ENCODE measurements at regions not wholly inside any gene's neighbourhood (a gene's known extent, or its start where the extent isn't known, plus 50 kb on each side); places are given as distances from the start of the nearest gene placed in this dataset.

- DNase-seq (ENCODE audit: low spot score): peak; percentile 80
- H3K9me3 ChIP-seq (ENCODE audit: low read depth, low read length, poor library complexity, severe bottlenecking): no peaks in the 10 kb centered on the region
- peak; percentile 96 for TF ChIP-seq CTCF (conservative IDR thresholded peaks at IDR 0.05; ENCODE audit: low read depth, low read length)
- TF ChIP-seq EZH2 (IDR thresholded peaks at IDR 0.05; ENCODE audit: borderline replicate concordance, low read depth, low read length, poor library complexity, severe bottlenecking): no peak
- ChIA-PET POLR2A (ENCODE audit: low non-redundant PET) (no interaction called here), CTCF (interaction anchor here (0.6 kb wide), 1 partner anchor 612 kb away, joined by 4 read pairs; no protein-coding TSS in a partner anchor)
- no peak overlapping the region for H3K4me3 ChIP-seq (ENCODE audit: low read depth, low read length, poor library complexity, severe bottlenecking)
- H3K4me1 ChIP-seq (ENCODE audit: insufficient read depth, low read length, poor library complexity, severe bottlenecking): no peaks in the 10 kb centered on the region
- peaks cover 21% of the 10 kb centered on the region for H3K27me3 ChIP-seq (replicated peaks; ENCODE audit: insufficient read depth, low read depth, low read length, poor library complexity)
- intact Hi-C loops (cut with micrococcal nuclease; ENCODE audit: unreplicated experiment): loop anchor here (5.0 to 10.0 kb wide), 2 partner anchors 474 to 731 kb away; no protein-coding TSS in a partner anchor
- no peak overlapping the region for H3K27ac ChIP-seq (ENCODE audit: low read depth, low read length, poor library complexity, severe bottlenecking)
- BruUV-seq (replicated peaks): no TSS peak
- H3K36me3 ChIP-seq (ENCODE audit: insufficient read depth, low read length, poor library complexity, severe bottlenecking): no peaks in the 10 kb centered on the region
These were observed 221.0 kb upstream of the CSF3R start for GRCh38 chr1:36703526-36704208.

GRCh38 chr1:36702963-36703362 is 220.2 kb upstream of the CSF3R start:
- POLR2A ChIA-PET (ENCODE audit: low non-redundant PET): no interaction called here
- intact Hi-C loops (cut with micrococcal nuclease; ENCODE audit: unreplicated experiment): loop anchor here (5.0 to 10.0 kb wide), 2 partner anchors 474 to 732 kb away; no protein-coding TSS in a partner anchor
- CTCF ChIA-PET: no interaction called here
- Histone ChIP-seq H3K27ac (ENCODE audit: low read depth, low read length, poor library complexity, severe bottlenecking) (no peak overlapping the region), H3K4me1 (ENCODE audit: insufficient read depth, low read length, poor library complexity, severe bottlenecking) (no peaks in the 10 kb centered on the region), H3K27me3 (replicated peaks; ENCODE audit: insufficient read depth, low read depth, low read length, poor library complexity) (peaks cover 22% of the 10 kb centered on the region), H3K36me3 (ENCODE audit: insufficient read depth, low read length, poor library complexity, severe bottlenecking) (no peaks in the 10 kb centered on the region), H3K4me3 (ENCODE audit: low read depth, low read length, poor library complexity, severe bottlenecking) (no peak overlapping the region), H3K9me3 (ENCODE audit: low read depth, low read length, poor library complexity, severe bottlenecking) (no peaks in the 10 kb centered on the region)
- no TSS peak for BruUV-seq (replicated peaks)
- TF ChIP-seq EZH2 (IDR thresholded peaks at IDR 0.05; ENCODE audit: borderline replicate concordance, low read depth, low read length, poor library complexity, severe bottlenecking) (no peak), CTCF (conservative IDR thresholded peaks at IDR 0.05; ENCODE audit: low read depth, low read length) (no peak)
- DNase-seq (ENCODE audit: low spot score): no peak

DNA sequence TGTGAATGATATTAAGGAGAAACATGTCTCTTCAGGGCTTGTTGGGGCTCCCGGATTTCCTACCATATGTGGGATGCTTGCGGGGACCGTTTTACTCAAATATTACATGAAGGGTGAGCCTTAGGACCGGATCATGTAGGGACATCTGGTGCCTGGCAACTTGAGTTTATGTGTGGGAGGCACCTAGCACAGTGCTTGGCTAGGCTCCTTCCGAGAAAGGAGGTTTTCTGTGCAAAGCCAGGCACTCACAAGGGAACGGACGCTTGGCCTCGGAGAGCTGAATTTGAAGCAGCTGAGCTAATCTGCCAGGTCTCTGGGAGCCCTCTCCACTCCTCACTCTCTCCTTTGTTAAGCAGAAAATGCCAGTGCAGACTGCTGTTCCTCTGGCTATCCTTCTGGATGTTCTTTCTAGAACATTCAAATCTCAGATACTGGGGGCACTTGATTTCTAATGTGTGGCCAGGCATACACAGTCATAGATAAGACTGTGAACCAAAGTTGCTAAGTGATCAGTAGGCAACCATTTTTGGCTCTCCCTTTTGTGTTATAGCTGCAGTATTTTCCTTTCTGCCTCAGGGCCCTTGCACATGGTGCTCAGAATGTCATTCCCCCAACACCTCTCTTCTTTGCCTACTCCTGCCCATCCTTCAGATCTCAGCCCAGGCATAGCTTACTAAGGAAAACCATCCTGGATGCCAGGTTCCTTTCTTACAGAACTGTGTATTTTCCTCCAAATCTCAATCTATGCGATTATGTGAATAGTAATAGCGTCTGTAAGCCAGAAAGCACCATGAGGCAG is 216.6 kb upstream of the CSF3R start:
- no peak for DNase-seq (ENCODE audit: low spot score)
- no peaks in the 10 kb centered on the region for H3K36me3 ChIP-seq (ENCODE audit: insufficient read depth, low read length, poor library complexity, severe bottlenecking)
- POLR2A ChIA-PET (ENCODE audit: low non-redundant PET): interaction anchor here (0.6 kb wide), 1 partner anchor 589 kb away, joined by 3 read pairs; no protein-coding TSS in a partner anchor
- intact Hi-C loops (cut with micrococcal nuclease; ENCODE audit: unreplicated experiment): no loop called here
- BruUV-seq (replicated peaks): no TSS peak
- no peaks in the 10 kb centered on the region for H3K4me1 ChIP-seq (ENCODE audit: insufficient read depth, low read length, poor library complexity, severe bottlenecking)
- no peaks in the 10 kb centered on the region for H3K9me3 ChIP-seq (ENCODE audit: low read depth, low read length, poor library complexity, severe bottlenecking)
- TF ChIP-seq CTCF (conservative IDR thresholded peaks at IDR 0.05; ENCODE audit: low read depth, low read length) (no peak), EZH2 (IDR thresholded peaks at IDR 0.05; ENCODE audit: borderline replicate concordance, low read depth, low read length, poor library complexity, severe bottlenecking) (no peak)
- H3K27ac ChIP-seq (ENCODE audit: low read depth, low read length, poor library complexity, severe bottlenecking): no peak overlapping the region
- CTCF ChIA-PET: no interaction called here
- H3K27me3 ChIP-seq (replicated peaks; ENCODE audit: insufficient read depth, low read depth, low read length, poor library complexity): peaks cover 21% of the 10 kb centered on the region
- no peak overlapping the region for H3K4me3 ChIP-seq (ENCODE audit: low read depth, low read length, poor library complexity, severe bottlenecking)

Data from A673 (cell line).